ENCODE measurements at regions not wholly inside any gene's neighbourhood (a gene's known extent, or its start where the extent isn't known, plus 50 kb on each side); places are given as distances from the start of the nearest gene placed in this dataset.

DNA sequence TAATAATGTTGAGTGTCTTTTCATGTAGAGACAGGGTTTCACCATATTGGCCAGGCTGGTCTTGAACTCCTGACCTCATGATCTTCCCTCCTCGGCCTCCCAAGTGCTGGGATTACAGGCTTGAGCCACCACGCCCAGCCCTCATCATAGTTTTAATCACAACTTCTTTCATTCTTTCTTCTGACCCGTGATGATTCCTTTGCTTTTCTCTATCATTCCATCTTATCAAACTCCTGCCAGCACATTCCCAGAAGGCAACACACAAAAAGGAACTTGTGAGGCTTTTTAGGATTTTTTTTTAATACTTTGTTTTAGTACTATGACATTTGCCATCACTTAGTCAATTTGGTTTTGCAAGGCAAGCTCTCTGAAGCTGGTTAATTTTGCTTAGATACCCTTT is 77.5 kb upstream of the MEOX2 start:
- no peak overlapping the region for H3K27ac ChIP-seq
- WGBS, 2 donors = 71 to 80% methylated on average over 3 of the region's 3 CpGs
- no peaks in the 10 kb centered on the region for H3K36me3 ChIP-seq
- H3K4me1 ChIP-seq = no peaks in the 10 kb centered on the region
- no peaks in the 10 kb centered on the region for H3K27me3 ChIP-seq
- no peak overlapping the region for H3K4me3 ChIP-seq (replicated peaks in 1 of 3)
- no peak for DNase-seq
- intact Hi-C loops (cut with DNase I) = no loop called here
- TF ChIP-seq POLR2A (IDR thresholded peaks at IDR 0.05) = no peak
- no peak for TF ChIP-seq CTCF (IDR thresholded peaks at IDR 0.05)
- H3K9me3 ChIP-seq = no peaks in the 10 kb centered on the region

DNA sequence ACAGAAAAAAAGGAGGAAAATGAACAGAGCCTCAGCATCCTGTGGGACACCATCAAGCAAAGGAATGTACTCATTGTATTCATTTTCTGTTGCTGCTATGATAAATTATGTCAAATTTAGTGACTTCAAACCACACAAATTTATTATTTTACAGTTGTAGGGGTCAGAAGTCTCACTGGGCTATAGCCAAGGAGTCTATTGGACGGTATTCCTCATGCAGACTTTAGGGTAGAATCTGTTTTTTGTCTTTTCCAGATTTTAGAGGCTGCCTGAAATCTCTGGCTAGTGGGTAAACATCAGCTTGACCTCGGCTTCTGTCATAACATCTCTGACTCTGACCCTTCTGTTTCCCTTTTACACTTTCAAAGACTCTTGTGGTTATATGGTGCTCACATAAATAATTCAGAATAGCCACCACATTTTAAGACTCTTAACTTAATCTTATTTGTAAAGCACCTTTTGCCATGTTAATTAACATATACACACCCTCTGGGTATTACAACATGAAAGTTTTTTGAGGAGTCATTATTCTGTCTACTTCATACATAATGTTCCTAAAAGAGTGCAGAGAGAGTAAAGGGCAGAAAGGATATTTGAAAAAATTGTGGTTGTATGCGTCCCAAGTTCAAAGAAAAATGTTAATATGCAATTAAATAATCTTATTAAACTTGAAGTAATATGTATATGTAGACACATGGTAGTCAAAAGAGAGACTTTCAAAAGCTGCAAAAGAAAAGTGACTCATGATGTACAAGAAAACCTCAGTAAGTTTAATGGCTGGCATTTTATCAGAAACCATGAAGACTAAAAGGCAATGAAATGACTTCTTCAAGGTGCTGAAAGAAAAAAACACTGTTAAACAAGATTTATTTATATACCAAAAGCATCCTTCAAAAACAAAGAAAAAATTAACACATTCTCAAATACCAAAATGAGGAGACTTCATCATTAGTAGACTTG is 70.8 kb upstream of the MEOX2 start:
- no peak for TF ChIP-seq CTCF (IDR thresholded peaks at IDR 0.05)
- no peak for TF ChIP-seq POLR2A (IDR thresholded peaks at IDR 0.05)
- Histone ChIP-seq H3K4me1 (no peaks in the 10 kb centered on the region), H3K27ac (no peak overlapping the region), H3K4me3 (replicated peaks in 1 of 3) (no peak overlapping the region), H3K27me3 (no peaks in the 10 kb centered on the region), H3K36me3 (no peaks in the 10 kb centered on the region), H3K9me3 (no peaks in the 10 kb centered on the region)
- DNase-seq = no peak
- intact Hi-C loops (cut with DNase I) = no loop called here
- 55 to 71% methylated on average over 3 of the region's 3 CpGs for WGBS, 2 donors

GRCh38 chr7:15755061-15755460 is 68.6 kb upstream of the MEOX2 start:
- H3K27me3 ChIP-seq = no peaks in the 10 kb centered on the region
- no peak overlapping the region for H3K27ac ChIP-seq
- no peaks in the 10 kb centered on the region for H3K9me3 ChIP-seq
- DNase-seq = no peak
- no peaks in the 10 kb centered on the region for H3K36me3 ChIP-seq
- H3K4me3 ChIP-seq (replicated peaks in 1 of 3) = no peak overlapping the region
- H3K4me1 ChIP-seq = no peaks in the 10 kb centered on the region
- TF ChIP-seq POLR2A (IDR thresholded peaks at IDR 0.05) = no peak
- TF ChIP-seq CTCF (IDR thresholded peaks at IDR 0.05) = no peak
- intact Hi-C loops (cut with DNase I) = no loop called here
- 86 to 87% methylated on average over 2 of the region's 2 CpGs for WGBS, 2 donors

GRCh38 chr7:15753887-15754579 is 67.5 kb upstream of the MEOX2 start:
- no peaks in the 10 kb centered on the region for H3K9me3 ChIP-seq
- TF ChIP-seq CTCF (IDR thresholded peaks at IDR 0.05) (no peak), POLR2A (IDR thresholded peaks at IDR 0.05) (no peak)
- intact Hi-C loops (cut with DNase I) = no loop called here
- no peak overlapping the region for H3K4me3 ChIP-seq (replicated peaks in 1 of 3)
- no peak overlapping the region for H3K27ac ChIP-seq
- H3K4me1 ChIP-seq = no peaks in the 10 kb centered on the region
- H3K36me3 ChIP-seq = no peaks in the 10 kb centered on the region
- no peak for DNase-seq
- H3K27me3 ChIP-seq = no peaks in the 10 kb centered on the region
- WGBS, 2 donors = 67 to 78% methylated on average over 1 of the region's 1 CpG

GRCh38 chr7:15752377-15752776 is 65.9 kb upstream of the MEOX2 start:
- Histone ChIP-seq H3K9me3 (no peaks in the 10 kb centered on the region), H3K27me3 (no peaks in the 10 kb centered on the region), H3K36me3 (no peaks in the 10 kb centered on the region), H3K4me3 (replicated peaks in 1 of 3) (no peak overlapping the region), H3K27ac (no peak overlapping the region), H3K4me1 (no peaks in the 10 kb centered on the region)
- no peak for DNase-seq
- intact Hi-C loops (cut with DNase I) = no loop called here
- TF ChIP-seq CTCF (IDR thresholded peaks at IDR 0.05) = no peak
- no peak for TF ChIP-seq POLR2A (IDR thresholded peaks at IDR 0.05)
- 55 to 71% methylated on average over 1 of the region's 1 CpG for WGBS, 2 donors

Data from thyroid gland (tissue), 4 donors.